ENCODE measurements at regions not wholly inside any gene's neighbourhood (a gene's known extent, or its start where the extent isn't known, plus 50 kb on each side); places are given as distances from the start of the nearest gene placed in this dataset.
"Not testable (repeated sequence)": the region's sequence is repeated elsewhere in the genome, so short reads cannot be mapped to it uniquely, and the experiment has no call there.

- no peak for DNase-seq
These were observed 747.7 kb downstream of the CENPC start for GRCh38 chr4:66797608-66798007.

GRCh38 chr4:66795724-66796123 lies 749.6 kb downstream of the CENPC start:
- no peak for DNase-seq

- no peak for DNase-seq
These were observed 750.8 kb downstream of the CENPC start for GRCh38 chr4:66794390-66795034.

- DNase-seq, result no peak
These were observed 753.6 kb downstream of the CENPC start for GRCh38 chr4:66791686-66792085.

GRCh38 chr4:66785479-66785878 lies 759.8 kb downstream of the CENPC start:
- DNase-seq, result no peak

GRCh38 chr4:66782751-66783150 lies 762.6 kb downstream of the CENPC start:
- not testable (repeated sequence) for DNase-seq

GRCh38 chr4:66777097-66777496 lies 768.2 kb downstream of the CENPC start:
- DNase-seq, result no peak

- DNase-seq, result no peak
These were observed 775.9 kb downstream of the CENPC start for GRCh38 chr4:66769441-66769840.

GRCh38 chr4:66767442-66767841 lies 777.9 kb downstream of the CENPC start:
- DNase-seq, result no peak

- DNase-seq, result no peak
These were observed 778.7 kb downstream of the CENPC start for GRCh38 chr4:66766557-66766956.

GRCh38 chr4:66750273-66750672 lies 795.0 kb downstream of the CENPC start:
- no peak for DNase-seq

- not testable (repeated sequence) for DNase-seq
These were observed 798.4 kb downstream of the CENPC start for GRCh38 chr4:66746918-66747317.

GRCh38 chr4:66741081-66741480 lies 804.2 kb downstream of the CENPC start:
- no peak for DNase-seq

GRCh38 chr4:66736606-66737005 lies 808.7 kb downstream of the CENPC start:
- DNase-seq, result no peak

GRCh38 chr4:66728280-66728679 lies 817.0 kb downstream of the CENPC start:
- DNase-seq, result no peak

- not testable (repeated sequence) for DNase-seq
These were observed 832.9 kb downstream of the CENPC start for GRCh38 chr4:66712301-66712921.

- DNase-seq, result no peak
These were observed 841.1 kb downstream of the CENPC start for GRCh38 chr4:66704243-66704642.

- DNase-seq, result no peak
These were observed 850.6 kb downstream of the CENPC start for GRCh38 chr4:66694739-66695138.

- no peak for DNase-seq
These were observed 851.6 kb downstream of the CENPC start for GRCh38 chr4:66693694-66694093.

- DNase-seq, result no peak
These were observed 854.2 kb downstream of the CENPC start for GRCh38 chr4:66691101-66691500.

- DNase-seq, result peak; percentile 27
These were observed 856.6 kb downstream of the CENPC start for GRCh38 chr4:66688674-66689073.

- no peak for DNase-seq
These were observed 857.8 kb downstream of the CENPC start for GRCh38 chr4:66687459-66687858.

GRCh38 chr4:66681962-66682361 lies 863.3 kb downstream of the CENPC start:
- DNase-seq, result no peak

GRCh38 chr4:66667249-66667648 lies 878.1 kb downstream of the CENPC start:
- peak; percentile 1 for DNase-seq

- DNase-seq, result no peak
These were observed 882.7 kb downstream of the CENPC start for GRCh38 chr4:66662620-66663019.

Data from hematopoietic multipotent progenitor cell treated with erythropoietin and hydrocortisone succinate and interleukin-3 and kit ligand, for 4 days (in vitro differentiated cells).